ENCODE measurements at regions not wholly inside any gene's neighbourhood (a gene's known extent, or its start where the extent isn't known, plus 50 kb on each side); places are given as distances from the start of the nearest gene placed in this dataset.

GRCh38 chr9:73451003-73451402 is 299.3 kb downstream of the ANXA1 start:
- no peak for DNase-seq (ENCODE audit: low read depth, low spot score)

GRCh38 chr9:73459817-73460216 is 308.2 kb downstream of the ANXA1 start:
- DNase-seq (ENCODE audit: low read depth, low spot score), result no peak

- no peak for DNase-seq (ENCODE audit: low read depth, low spot score)
Observed at GRCh38 chr9:73468716-73469115, 317.1 kb downstream of the ANXA1 start.

- no peak for DNase-seq (ENCODE audit: low read depth, low spot score)
Observed at GRCh38 chr9:73470766-73471165, 319.1 kb downstream of the ANXA1 start.

GRCh38 chr9:73474002-73474600 is 322.4 kb downstream of the ANXA1 start:
- no peak for DNase-seq (ENCODE audit: low read depth, low spot score)

GRCh38 chr9:73474625-73475024 is 323.0 kb downstream of the ANXA1 start:
- no peak for DNase-seq (ENCODE audit: low read depth, low spot score)

GRCh38 chr9:73494894-73495293 is 343.2 kb downstream of the ANXA1 start:
- DNase-seq (ENCODE audit: low read depth, low spot score), result no peak

- no peak for DNase-seq (ENCODE audit: low read depth, low spot score)
Observed at GRCh38 chr9:73497796-73498195, 346.1 kb downstream of the ANXA1 start.

- DNase-seq (ENCODE audit: low read depth, low spot score), result no peak
Observed at GRCh38 chr9:73515216-73515615, 363.6 kb downstream of the ANXA1 start.

GRCh38 chr9:73523391-73523790 is 371.7 kb downstream of the ANXA1 start:
- DNase-seq (ENCODE audit: low read depth, low spot score), result no peak

- no peak for DNase-seq (ENCODE audit: low read depth, low spot score)
Observed at GRCh38 chr9:73525350-73525749, 373.7 kb downstream of the ANXA1 start.

GRCh38 chr9:73527521-73527920 is 375.9 kb downstream of the ANXA1 start:
- DNase-seq (ENCODE audit: low read depth, low spot score), result no peak

- no peak for DNase-seq (ENCODE audit: low read depth, low spot score)
Observed at GRCh38 chr9:73528926-73529325, 377.3 kb downstream of the ANXA1 start.

- DNase-seq (ENCODE audit: low read depth, low spot score), result no peak
Observed at GRCh38 chr9:73529666-73530065, 378.0 kb downstream of the ANXA1 start.

GRCh38 chr9:73531051-73531532 is 379.4 kb downstream of the ANXA1 start:
- no peak for DNase-seq (ENCODE audit: low read depth, low spot score)

GRCh38 chr9:73531658-73532057 is 380.0 kb downstream of the ANXA1 start:
- no peak for DNase-seq (ENCODE audit: low read depth, low spot score)

GRCh38 chr9:73532985-73533384 is 381.3 kb downstream of the ANXA1 start:
- DNase-seq (ENCODE audit: low read depth, low spot score), result no peak

- DNase-seq (ENCODE audit: low read depth, low spot score), result no peak
Observed at GRCh38 chr9:73536403-73536802, 384.7 kb downstream of the ANXA1 start.

GRCh38 chr9:73537561-73537960 is 385.9 kb downstream of the ANXA1 start:
- no peak for DNase-seq (ENCODE audit: low read depth, low spot score)

- DNase-seq (ENCODE audit: low read depth, low spot score), result no peak
Observed at GRCh38 chr9:73539881-73540390, 388.3 kb downstream of the ANXA1 start.

GRCh38 chr9:73541923-73542322 is 390.3 kb downstream of the ANXA1 start:
- no peak for DNase-seq (ENCODE audit: low read depth, low spot score)

- DNase-seq (ENCODE audit: low read depth, low spot score), result no peak
Observed at GRCh38 chr9:73543727-73544126, 392.1 kb downstream of the ANXA1 start.

GRCh38 chr9:73548201-73548600 is 396.5 kb downstream of the ANXA1 start:
- no peak for DNase-seq (ENCODE audit: low read depth, low spot score)

GRCh38 chr9:73549991-73550390 is 398.3 kb downstream of the ANXA1 start:
- DNase-seq (ENCODE audit: low read depth, low spot score), result no peak
